ENCODE measurements at regions not wholly inside any gene's neighbourhood (a gene's known extent, or its start where the extent isn't known, plus 50 kb on each side); places are given as distances from the start of the nearest gene placed in this dataset.

DNA sequence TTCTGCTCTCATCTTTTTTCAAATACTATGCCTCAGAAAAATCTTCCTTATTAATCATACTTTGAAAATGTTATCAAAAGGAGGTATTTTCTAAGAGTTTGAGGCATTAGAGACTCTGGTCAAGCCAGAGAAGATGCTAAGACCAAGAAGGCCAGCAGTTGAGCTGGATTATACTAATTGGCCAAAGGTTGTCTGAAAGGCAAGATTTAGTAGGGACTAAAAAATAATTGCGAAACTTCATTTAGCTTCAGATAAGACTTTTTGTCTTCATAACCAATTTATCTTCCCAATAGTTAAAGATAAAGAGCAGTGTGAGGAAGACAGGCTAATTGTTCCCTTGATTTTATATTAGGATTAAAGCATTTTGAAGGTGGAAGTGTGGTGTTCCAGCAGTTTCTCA is 1412.4 kb upstream of the PCDH7 start:
- no peak overlapping the region for H3K27ac Mint-ChIP-seq
- H3K9me3 Mint-ChIP-seq = peaks cover 2 to 22% (median 7%) of the 10 kb centered on the region in 5 donors
- ChIA-PET POLR2A (no interaction called here), CTCF (no interaction called here)
- no peak overlapping the region for H3K4me3 Mint-ChIP-seq
- Histone ChIP-seq H3K9me3 (ENCODE audit: low read length) (no peaks in the 10 kb centered on the region), H3K4me3 (ENCODE audit: low read length) (no peak overlapping the region), H3K27me3 (ENCODE audit: insufficient read depth, low read length, poor library complexity, severe bottlenecking) (no peaks in the 10 kb centered on the region), H3K27ac (ENCODE audit: low read depth, low read length) (no peak overlapping the region), H3K36me3 (ENCODE audit: insufficient read depth, low read length) (no peaks in the 10 kb centered on the region), H3K4me1 (ENCODE audit: insufficient read depth, low read length) (no peaks in the 10 kb centered on the region)
- H3K36me3 Mint-ChIP-seq = no peaks in the 10 kb centered on the region
- no peaks in the 10 kb centered on the region for H3K27me3 Mint-ChIP-seq
- H3K4me1 Mint-ChIP-seq = no peaks in the 10 kb centered on the region
- no peak for DNase-seq

DNA sequence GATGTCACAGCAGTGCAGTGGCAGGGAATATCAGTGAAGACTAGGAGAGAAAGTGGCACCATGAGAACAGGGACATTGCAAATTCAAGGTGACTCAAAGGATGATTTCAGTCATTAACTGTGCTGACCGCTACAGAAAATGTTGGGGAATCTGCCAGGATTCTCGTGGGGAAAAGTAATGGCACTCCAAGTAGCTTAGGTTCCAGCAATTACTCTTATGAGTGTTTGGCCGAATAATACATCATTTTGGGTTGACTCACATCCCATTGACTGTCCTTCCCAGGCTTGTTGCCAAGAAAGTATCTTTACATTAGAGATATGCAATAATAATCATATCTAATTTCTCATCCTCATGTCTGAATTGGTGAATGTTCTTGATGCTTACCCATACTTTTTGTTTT is 1411.1 kb upstream of the PCDH7 start:
- Mint-ChIP-seq H3K4me1 (no peaks in the 10 kb centered on the region), H3K27ac (no peak overlapping the region), H3K27me3 (no peaks in the 10 kb centered on the region), H3K9me3 (peaks cover 2 to 22% (median 7%) of the 10 kb centered on the region in 5 donors), H3K4me3 (no peak overlapping the region), H3K36me3 (no peaks in the 10 kb centered on the region)
- H3K36me3 ChIP-seq (ENCODE audit: insufficient read depth, low read length) = no peaks in the 10 kb centered on the region
- no peaks in the 10 kb centered on the region for H3K9me3 ChIP-seq (ENCODE audit: low read length)
- ChIA-PET POLR2A (no interaction called here), CTCF (no interaction called here)
- H3K4me1 ChIP-seq (ENCODE audit: insufficient read depth, low read length) = no peaks in the 10 kb centered on the region
- H3K4me3 ChIP-seq (ENCODE audit: low read length) = no peak overlapping the region
- no peak for DNase-seq
- H3K27ac ChIP-seq (ENCODE audit: low read depth, low read length) = no peak overlapping the region
- H3K27me3 ChIP-seq (ENCODE audit: insufficient read depth, low read length, poor library complexity, severe bottlenecking) = no peaks in the 10 kb centered on the region

DNA sequence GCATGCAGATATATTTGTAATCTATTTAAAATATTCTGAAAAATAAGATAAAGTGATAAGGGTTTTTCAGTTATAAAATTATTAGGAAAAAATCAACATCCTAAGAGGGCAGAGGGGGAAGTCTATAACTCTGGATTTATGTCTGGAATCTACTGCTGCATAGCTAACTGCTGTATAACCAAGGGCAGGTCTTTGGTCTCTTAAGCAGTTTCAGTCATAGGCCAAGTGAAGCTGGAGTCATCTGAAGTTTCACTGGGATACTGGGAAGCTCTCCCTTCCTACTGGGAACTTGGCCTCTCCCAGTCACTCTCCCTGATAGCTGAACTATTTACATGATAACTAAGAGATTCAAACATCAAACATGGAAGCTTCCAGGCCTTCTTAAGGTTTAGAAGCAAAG is 1409.9 kb upstream of the PCDH7 start:
- Mint-ChIP-seq H3K27ac (no peak overlapping the region), H3K9me3 (peaks cover 2 to 24% (median 7%) of the 10 kb centered on the region in 5 donors), H3K4me1 (no peaks in the 10 kb centered on the region), H3K36me3 (no peaks in the 10 kb centered on the region), H3K4me3 (no peak overlapping the region), H3K27me3 (no peaks in the 10 kb centered on the region)
- no peaks in the 10 kb centered on the region for H3K9me3 ChIP-seq (ENCODE audit: low read length)
- POLR2A ChIA-PET = no interaction called here
- no peaks in the 10 kb centered on the region for H3K4me1 ChIP-seq (ENCODE audit: insufficient read depth, low read length)
- no peaks in the 10 kb centered on the region for H3K36me3 ChIP-seq (ENCODE audit: insufficient read depth, low read length)
- no peak overlapping the region for H3K4me3 ChIP-seq (ENCODE audit: low read length)
- DNase-seq = no peak
- CTCF ChIA-PET = no interaction called here
- H3K27ac ChIP-seq (ENCODE audit: low read depth, low read length) = no peak overlapping the region
- H3K27me3 ChIP-seq (ENCODE audit: insufficient read depth, low read length, poor library complexity, severe bottlenecking) = no peaks in the 10 kb centered on the region

DNA sequence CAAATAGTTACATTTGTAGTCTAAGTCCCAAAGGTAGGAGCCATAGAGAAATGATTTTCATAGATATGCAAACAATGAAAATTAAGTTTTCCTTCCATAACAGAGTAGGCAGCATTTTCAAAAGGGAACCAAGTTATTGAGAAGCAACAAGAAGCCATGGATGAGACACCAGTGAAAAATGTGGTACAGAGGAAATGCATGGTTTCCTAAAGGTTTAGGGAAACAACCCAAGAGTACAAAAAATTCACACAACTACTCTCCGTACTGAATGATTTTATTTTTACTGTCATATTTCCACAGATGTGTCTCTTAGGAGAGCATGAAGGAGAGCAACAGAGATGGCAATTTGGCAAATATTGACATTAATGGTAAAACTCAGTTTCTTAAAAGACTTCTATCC is 1408.9 kb upstream of the PCDH7 start:
- POLR2A ChIA-PET = no interaction called here
- no peak overlapping the region for H3K27ac ChIP-seq (ENCODE audit: low read depth, low read length)
- H3K27me3 ChIP-seq (ENCODE audit: insufficient read depth, low read length, poor library complexity, severe bottlenecking) = no peaks in the 10 kb centered on the region
- CTCF ChIA-PET = no interaction called here
- Mint-ChIP-seq H3K4me3 (no peak overlapping the region), H3K27ac (no peak overlapping the region), H3K4me1 (no peaks in the 10 kb centered on the region), H3K9me3 (peaks cover 2 to 28% (median 6%) of the 10 kb centered on the region in 5 donors), H3K36me3 (no peaks in the 10 kb centered on the region), H3K27me3 (no peaks in the 10 kb centered on the region)
- H3K9me3 ChIP-seq (ENCODE audit: low read length) = no peaks in the 10 kb centered on the region
- DNase-seq = no peak
- H3K4me1 ChIP-seq (ENCODE audit: insufficient read depth, low read length) = no peaks in the 10 kb centered on the region
- H3K4me3 ChIP-seq (ENCODE audit: low read length) = no peak overlapping the region
- no peaks in the 10 kb centered on the region for H3K36me3 ChIP-seq (ENCODE audit: insufficient read depth, low read length)

DNA sequence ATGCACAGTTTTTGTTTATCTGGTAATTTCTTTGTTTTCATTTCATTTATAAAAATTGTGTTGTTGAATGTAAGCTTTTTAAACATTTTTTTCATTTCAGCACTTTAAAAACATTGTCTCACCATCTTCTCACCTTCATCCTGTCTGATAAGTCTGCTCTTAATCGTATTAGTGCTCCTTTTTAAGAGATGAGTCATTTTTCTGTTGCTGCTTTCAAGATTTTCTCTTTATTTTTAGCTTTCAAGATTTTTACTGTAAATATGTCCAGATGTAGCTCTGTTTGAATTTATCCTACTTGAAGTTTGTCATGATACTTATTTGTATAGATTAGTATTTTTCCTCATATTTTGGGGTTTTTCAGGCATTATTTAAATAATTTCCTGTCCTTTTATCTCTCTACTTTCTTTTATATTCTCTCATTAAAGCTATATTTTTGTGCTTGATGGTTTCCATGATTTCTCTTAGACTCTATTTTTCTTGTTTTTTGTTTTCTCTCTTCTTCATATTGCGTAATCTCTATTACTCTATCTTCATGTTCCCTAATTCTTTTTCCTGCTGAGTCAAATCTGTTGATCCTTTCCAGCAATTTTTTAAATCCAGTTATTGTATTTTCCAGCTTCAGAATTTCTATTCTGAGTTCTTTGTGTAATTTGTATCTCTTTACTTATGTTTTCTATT is 1400.4 kb upstream of the PCDH7 start:
- Mint-ChIP-seq H3K36me3 (no peaks in the 10 kb centered on the region), H3K27ac (no peak overlapping the region), H3K27me3 (no peaks in the 10 kb centered on the region), H3K4me3 (no peak overlapping the region), H3K9me3 (peaks cover 2 to 30% (median 12%) of the 10 kb centered on the region in 5 donors), H3K4me1 (no peaks in the 10 kb centered on the region)
- DNase-seq = no peak
- ChIA-PET POLR2A (no interaction called here), CTCF (no interaction called here)
- Histone ChIP-seq H3K4me3 (ENCODE audit: low read length) (no peak overlapping the region), H3K27ac (ENCODE audit: low read depth, low read length) (no peak overlapping the region), H3K4me1 (ENCODE audit: insufficient read depth, low read length) (no peaks in the 10 kb centered on the region), H3K36me3 (ENCODE audit: insufficient read depth, low read length) (no peaks in the 10 kb centered on the region), H3K27me3 (ENCODE audit: insufficient read depth, low read length, poor library complexity, severe bottlenecking) (no peaks in the 10 kb centered on the region), H3K9me3 (ENCODE audit: low read length) (no peaks in the 10 kb centered on the region)

DNA sequence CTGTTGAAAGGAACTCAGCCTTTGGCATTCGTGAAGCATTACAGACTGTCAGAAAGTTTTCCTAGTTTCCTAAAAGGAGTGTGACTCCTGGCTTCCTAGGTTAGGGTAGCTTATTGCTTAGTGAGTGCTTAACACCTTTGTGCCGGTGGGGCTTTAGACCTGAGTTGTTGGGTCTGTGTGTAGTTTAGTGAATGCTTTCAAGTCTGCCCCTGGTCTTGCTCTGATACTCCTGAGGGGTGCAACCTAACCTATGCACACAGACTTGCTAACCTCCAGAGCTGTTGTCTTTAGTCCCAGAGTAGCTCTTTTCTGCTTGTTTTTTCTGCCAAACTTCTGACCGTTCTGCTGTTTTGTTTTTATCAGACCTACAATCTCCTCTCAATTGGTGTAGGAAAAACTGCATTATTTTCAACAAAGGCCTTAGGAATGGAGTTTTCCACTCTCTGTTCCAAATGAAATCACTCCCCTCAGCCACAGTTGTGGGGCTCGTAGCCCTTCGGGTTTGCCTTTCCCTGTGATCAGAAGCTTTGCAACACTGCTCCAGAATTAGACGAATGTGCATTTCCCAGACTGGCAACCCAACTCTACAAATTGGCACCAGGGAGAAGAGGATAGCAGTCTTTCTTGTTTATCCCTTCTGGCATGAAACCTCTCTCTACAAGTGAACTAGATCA is 1399.1 kb upstream of the PCDH7 start:
- no peaks in the 10 kb centered on the region for H3K9me3 ChIP-seq (ENCODE audit: low read length)
- H3K36me3 ChIP-seq (ENCODE audit: insufficient read depth, low read length) = no peaks in the 10 kb centered on the region
- Mint-ChIP-seq H3K27ac (no peak overlapping the region), H3K27me3 (no peaks in the 10 kb centered on the region), H3K36me3 (no peaks in the 10 kb centered on the region), H3K4me1 (no peaks in the 10 kb centered on the region), H3K4me3 (no peak overlapping the region), H3K9me3 (peaks cover 2 to 28% (median 12%) of the 10 kb centered on the region in 5 donors)
- H3K27me3 ChIP-seq (ENCODE audit: insufficient read depth, low read length, poor library complexity, severe bottlenecking) = no peaks in the 10 kb centered on the region
- no peaks in the 10 kb centered on the region for H3K4me1 ChIP-seq (ENCODE audit: insufficient read depth, low read length)
- CTCF ChIA-PET = no interaction called here
- H3K4me3 ChIP-seq (ENCODE audit: low read length) = no peak overlapping the region
- POLR2A ChIA-PET = no interaction called here
- H3K27ac ChIP-seq (ENCODE audit: low read depth, low read length) = no peak overlapping the region
- no peak for DNase-seq

DNA sequence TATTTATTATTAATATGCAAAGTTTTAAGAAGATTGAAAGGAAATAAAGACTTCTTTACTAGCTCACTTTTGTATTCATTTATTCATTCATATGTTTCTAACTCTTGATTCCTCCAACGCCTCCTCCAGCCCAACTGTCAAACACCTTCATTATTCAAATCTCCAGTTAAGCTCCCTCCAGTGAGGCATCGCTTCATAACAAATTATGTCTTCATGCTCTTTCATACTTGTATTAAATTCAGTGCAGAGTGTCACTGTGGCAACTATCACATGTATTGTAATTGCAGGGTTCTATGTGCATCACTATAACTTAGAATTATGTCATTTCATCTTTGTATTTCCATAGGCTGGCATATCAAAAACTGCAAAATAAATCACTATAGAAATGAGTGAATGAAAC is 1394.2 kb upstream of the PCDH7 start:
- Mint-ChIP-seq H3K4me1 (no peaks in the 10 kb centered on the region), H3K4me3 (no peak overlapping the region), H3K9me3 (peaks cover 2 to 38% (median 8%) of the 10 kb centered on the region in 5 donors), H3K36me3 (no peaks in the 10 kb centered on the region), H3K27me3 (no peaks in the 10 kb centered on the region), H3K27ac (no peak overlapping the region)
- CTCF ChIA-PET = no interaction called here
- H3K4me1 ChIP-seq (ENCODE audit: insufficient read depth, low read length) = no peaks in the 10 kb centered on the region
- no peak overlapping the region for H3K4me3 ChIP-seq (ENCODE audit: low read length)
- POLR2A ChIA-PET = no interaction called here
- H3K9me3 ChIP-seq (ENCODE audit: low read length) = no peaks in the 10 kb centered on the region
- no peak overlapping the region for H3K27ac ChIP-seq (ENCODE audit: low read depth, low read length)
- DNase-seq = no peak
- no peaks in the 10 kb centered on the region for H3K36me3 ChIP-seq (ENCODE audit: insufficient read depth, low read length)
- H3K27me3 ChIP-seq (ENCODE audit: insufficient read depth, low read length, poor library complexity, severe bottlenecking) = no peaks in the 10 kb centered on the region

DNA sequence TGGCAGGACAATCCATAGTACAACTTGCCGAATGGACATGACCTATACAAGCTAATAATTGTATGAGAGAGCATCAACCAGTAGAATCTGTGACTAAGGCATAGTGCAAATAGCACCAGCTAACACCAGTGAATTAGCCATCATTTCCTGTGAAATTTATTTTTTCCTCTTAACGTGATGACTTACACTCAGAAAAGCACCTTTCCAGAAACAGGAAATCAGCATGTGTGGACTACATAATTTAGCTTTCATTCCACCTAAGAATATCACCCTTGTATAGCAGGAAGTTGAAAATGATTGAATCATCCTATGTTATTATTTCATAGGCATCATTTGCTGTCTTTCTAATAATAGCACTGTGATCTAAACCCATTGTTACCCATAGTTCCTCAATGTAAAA is 1393.4 kb upstream of the PCDH7 start:
- Histone ChIP-seq H3K4me1 (ENCODE audit: insufficient read depth, low read length) (no peaks in the 10 kb centered on the region), H3K27me3 (ENCODE audit: insufficient read depth, low read length, poor library complexity, severe bottlenecking) (no peaks in the 10 kb centered on the region), H3K9me3 (ENCODE audit: low read length) (no peaks in the 10 kb centered on the region), H3K4me3 (ENCODE audit: low read length) (no peak overlapping the region), H3K27ac (ENCODE audit: low read depth, low read length) (no peak overlapping the region), H3K36me3 (ENCODE audit: insufficient read depth, low read length) (no peaks in the 10 kb centered on the region)
- POLR2A ChIA-PET = no interaction called here
- Mint-ChIP-seq H3K4me3 (no peak overlapping the region), H3K36me3 (no peaks in the 10 kb centered on the region), H3K4me1 (no peaks in the 10 kb centered on the region), H3K27ac (no peak overlapping the region), H3K27me3 (no peaks in the 10 kb centered on the region), H3K9me3 (peaks cover 2 to 46% (median 16%) of the 10 kb centered on the region in 5 donors)
- CTCF ChIA-PET = no interaction called here
- DNase-seq = no peak
